ENCODE measurements at regions not wholly inside any gene's neighbourhood (a gene's known extent, or its start where the extent isn't known, plus 50 kb on each side); places are given as distances from the start of the nearest gene placed in this dataset.
A peak's percentile ranks its signal among the peaks of the same experiment; 100 is the strongest.

DNA sequence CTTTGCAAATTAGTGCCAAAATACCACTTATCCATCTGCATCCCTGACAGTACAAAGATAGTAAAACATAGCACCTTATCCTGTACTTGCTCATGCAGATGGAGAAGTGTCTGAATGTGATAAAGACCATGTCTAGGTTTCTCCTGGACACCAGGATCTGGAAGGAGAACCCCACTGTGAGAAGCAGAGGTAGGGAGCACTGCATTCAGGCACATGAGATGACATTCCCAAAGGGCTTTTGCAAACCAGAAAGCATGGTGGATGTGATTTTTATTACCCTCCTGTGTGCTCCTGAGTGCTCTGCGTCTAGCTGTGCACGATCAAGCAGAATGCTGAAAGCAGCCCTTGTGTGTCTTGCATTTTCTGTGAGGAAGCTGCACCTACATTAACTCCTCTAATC is 857.6 kb upstream of the ID2 start:
- H3K4me3 ChIP-seq (ENCODE audit: low read length): no peak overlapping the region
- TF ChIP-seq, protein P1, sequence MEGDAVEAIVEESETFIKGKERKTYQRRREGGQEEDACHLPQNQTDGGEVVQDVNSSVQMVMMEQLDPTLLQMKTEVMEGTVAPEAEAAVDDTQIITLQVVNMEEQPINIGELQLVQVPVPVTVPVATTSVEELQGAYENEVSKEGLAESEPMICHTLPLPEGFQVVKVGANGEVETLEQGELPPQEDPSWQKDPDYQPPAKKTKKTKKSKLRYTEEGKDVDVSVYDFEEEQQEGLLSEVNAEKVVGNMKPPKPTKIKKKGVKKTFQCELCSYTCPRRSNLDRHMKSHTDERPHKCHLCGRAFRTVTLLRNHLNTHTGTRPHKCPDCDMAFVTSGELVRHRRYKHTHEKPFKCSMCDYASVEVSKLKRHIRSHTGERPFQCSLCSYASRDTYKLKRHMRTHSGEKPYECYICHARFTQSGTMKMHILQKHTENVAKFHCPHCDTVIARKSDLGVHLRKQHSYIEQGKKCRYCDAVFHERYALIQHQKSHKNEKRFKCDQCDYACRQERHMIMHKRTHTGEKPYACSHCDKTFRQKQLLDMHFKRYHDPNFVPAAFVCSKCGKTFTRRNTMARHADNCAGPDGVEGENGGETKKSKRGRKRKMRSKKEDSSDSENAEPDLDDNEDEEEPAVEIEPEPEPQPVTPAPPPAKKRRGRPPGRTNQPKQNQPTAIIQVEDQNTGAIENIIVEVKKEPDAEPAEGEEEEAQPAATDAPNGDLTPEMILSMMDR (conservative IDR thresholded peaks at IDR 0.05; ENCODE audit: low read depth, low read length): no peak
- DNase-seq (ENCODE audit: low read depth): no peak

- no peak overlapping the region for H3K4me3 ChIP-seq (ENCODE audit: low read length)
- peak; percentile 8 for DNase-seq (ENCODE audit: low read depth)
- TF ChIP-seq, protein P1 (conservative IDR thresholded peaks at IDR 0.05; ENCODE audit: low read depth, low read length): no peak
Measured at GRCh38 chr2:7825591-7826312, 856.1 kb upstream of the ID2 start.

DNA sequence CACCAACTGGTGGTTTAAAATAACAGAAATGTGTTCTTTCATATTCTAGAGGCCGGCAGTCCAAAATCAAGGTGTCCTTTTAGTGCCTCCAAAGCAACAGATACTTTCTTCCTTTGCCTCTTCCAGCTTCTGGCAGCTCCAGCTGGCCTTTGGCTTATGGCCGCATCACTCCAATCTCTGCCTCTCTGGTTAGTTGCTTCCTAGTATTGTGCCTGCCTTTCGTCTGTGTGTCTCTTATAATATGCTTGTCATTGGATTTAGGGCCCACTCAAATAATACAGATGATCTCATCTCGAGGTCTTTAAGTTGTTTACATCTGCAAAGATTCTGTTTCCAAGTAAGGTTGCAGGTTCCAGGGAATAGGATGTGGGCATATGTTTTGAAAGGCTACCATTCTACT is 855.2 kb upstream of the ID2 start:
- no peak overlapping the region for H3K4me3 ChIP-seq (ENCODE audit: low read length)
- TF ChIP-seq, protein P1 (conservative IDR thresholded peaks at IDR 0.05; ENCODE audit: low read depth, low read length): no peak
- DNase-seq (ENCODE audit: low read depth): no peak

GRCh38 chr2:7829241-7829640 is 852.6 kb upstream of the ID2 start:
- TF ChIP-seq, protein P1 (conservative IDR thresholded peaks at IDR 0.05; ENCODE audit: low read depth, low read length): no peak
- no peak for DNase-seq (ENCODE audit: low read depth)

DNA sequence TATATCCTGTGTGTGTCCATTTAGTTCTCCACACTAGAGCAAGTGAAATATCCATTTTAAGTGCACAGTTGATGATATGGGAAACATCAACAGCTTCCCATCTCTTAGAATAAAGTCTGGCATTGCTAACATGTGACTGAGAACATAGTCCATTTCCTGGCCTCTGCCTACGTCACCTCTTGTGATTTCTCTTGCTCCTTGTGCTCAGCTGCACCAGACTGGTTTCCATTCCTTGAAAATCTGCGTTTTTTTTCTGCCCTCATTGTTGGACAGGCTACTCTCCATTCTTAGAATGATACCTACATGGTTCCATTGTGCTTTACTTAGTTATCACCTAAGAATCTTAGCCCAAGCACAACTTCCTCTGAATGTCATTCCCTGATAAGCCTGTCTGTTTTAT is 851.2 kb upstream of the ID2 start:
- TF ChIP-seq, protein P1 (conservative IDR thresholded peaks at IDR 0.05; ENCODE audit: low read depth, low read length): no peak
- H3K4me3 ChIP-seq (ENCODE audit: low read length): no peak overlapping the region
- DNase-seq (ENCODE audit: low read depth): no peak

More at GRCh38 chr2:7829241-7829640, 852.6 kb upstream of the ID2 start:
- no peak overlapping the region for H3K4me3 ChIP-seq (ENCODE audit: low read length)

DNA sequence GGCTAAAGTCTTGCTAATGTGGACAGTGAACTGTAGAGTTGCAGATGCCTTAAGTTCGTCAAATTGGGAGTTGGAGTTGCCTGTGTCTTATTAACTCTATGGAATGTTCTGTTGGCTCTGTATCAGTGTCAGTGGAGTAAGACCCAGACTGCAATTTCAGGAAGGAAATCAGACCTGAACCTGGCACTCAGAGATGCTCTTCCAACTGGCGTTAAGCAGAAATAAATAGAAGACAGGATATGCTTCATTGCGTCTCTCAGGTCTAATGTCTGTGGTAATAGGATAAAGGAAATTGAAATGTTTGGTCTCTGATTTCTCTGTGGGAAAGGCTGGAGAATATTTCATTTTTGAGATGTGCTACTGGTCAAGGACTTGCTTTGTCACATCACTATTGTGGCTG is 846.7 kb upstream of the ID2 start:
- no peak overlapping the region for H3K4me3 ChIP-seq (ENCODE audit: low read length)
- DNase-seq (ENCODE audit: low read depth): no peak
- TF ChIP-seq, protein P1 (conservative IDR thresholded peaks at IDR 0.05; ENCODE audit: low read depth, low read length): no peak

All from retinal pigment epithelial cell (primary cell).